Neural progenitor cell (in vitro differentiated cells): ENCODE measurements at regions not wholly inside any gene's neighbourhood (a gene's known extent, or its start where the extent isn't known, plus 50 kb on each side); places are given as distances from the start of the nearest gene placed in this dataset.

Experiments used
- DNase-seq: peaks from one replicate; pipeline ENCODE4 v3.0.0-alpha.2; 2016; ENCODE audit warnings: low spot score
- H2AFZ ChIP-seq: fragments of 200-600 bp; sonication (generic); replicated peaks from 2 replicates; pipeline ENCODE4 v1.6.1; 2016; ENCODE audit warnings: antibody characterized with exemption
- H3F3A ChIP-seq: fragments of 200-600 bp; sonication (generic); 2 replicates; pipeline ENCODE4 v1.6.1; 2016; ENCODE audit warnings: antibody characterized with exemption, low read depth
- H3K27ac ChIP-seq: fragments of 200-600 bp; sonication (generic); 2 replicates; pipeline ENCODE4 v1.5.1; 2016; ENCODE audit warnings: mild to moderate bottlenecking
- H3K27me3 ChIP-seq: fragments of 200-600 bp; sonication (generic); 2 replicates; pipeline ENCODE4 v1.6.1; 2016; ENCODE audit warnings: mild to moderate bottlenecking, moderate library complexity
- H3K36me3 ChIP-seq: fragments of 200-600 bp; sonication (generic); 2 replicates; pipeline ENCODE4 v1.5.1; 2016
- H3K4me1 ChIP-seq: fragments of 200-600 bp; sonication (generic); 2 replicates; pipeline ENCODE4 v1.6.1; 2016; ENCODE audit warnings: mixed run types
- H3K4me2 ChIP-seq: fragments of 200-600 bp; sonication (generic); 2 replicates; pipeline ENCODE4 v1.6.1; 2016
- H3K4me3 ChIP-seq: fragments of 200-600 bp; sonication (generic); 2 replicates; pipeline ENCODE4 v1.5.1; 2016
- H3K79me2 ChIP-seq: fragments of 200-600 bp; sonication (generic); 2 replicates; pipeline ENCODE4 v1.6.1; 2016; ENCODE audit warnings: low read depth
- H3K9ac ChIP-seq: fragments of 200-600 bp; sonication (generic); 2 replicates; pipeline ENCODE4 v1.6.1; 2016
- H3K9me3 ChIP-seq: fragments of 200-600 bp; sonication (generic); 2 replicates; pipeline ENCODE4 v1.5.1; 2016; ENCODE audit warnings: low read depth
- H4K20me1 ChIP-seq: fragments of 200-600 bp; sonication (generic); 2 replicates; pipeline ENCODE4 v1.6.1; 2016; ENCODE audit warnings: low read depth
- H3K27ac Mint-ChIP-seq: 3 replicates; pipeline ENCODE4 v1.8.0; 2021; ENCODE audit warnings: mixed read lengths
- H3K27me3 Mint-ChIP-seq: 2 replicates; pipeline ENCODE4 v1.8.0; 2022; ENCODE audit warnings: low read depth, mild to moderate bottlenecking, inconsistent platforms, moderate library complexity, mixed read lengths; ENCODE audit not compliant: insufficient read depth
- H3K36me3 Mint-ChIP-seq: 3 replicates; pipeline ENCODE4 v1.8.0; 2021; ENCODE audit warnings: mixed read lengths
- H3K4me1 Mint-ChIP-seq: 3 replicates; pipeline ENCODE4 v1.8.0; 2021; ENCODE audit warnings: mixed read lengths
- H3K4me3 Mint-ChIP-seq: 3 replicates; pipeline ENCODE4 v1.8.0; 2021; ENCODE audit warnings: mild to moderate bottlenecking, moderate library complexity, mixed read lengths
- H3K9me3 Mint-ChIP-seq: 3 replicates; pipeline ENCODE4 v1.8.0; 2020; ENCODE audit warnings: mixed read lengths
- EZH2 ChIP-seq: fragments of 200-600 bp; sonication (generic); IDR thresholded peaks from 2 replicates; pipeline ENCODE4 v1.6.1; 2017; ENCODE audit warnings: antibody characterized with exemption, mild to moderate bottlenecking, moderate library complexity
- EZH2phosphoT487 ChIP-seq: fragments of 200-600 bp; sonication (generic); IDR thresholded peaks from 2 replicates; pipeline ENCODE4 v1.6.1; 2017; ENCODE audit warnings: antibody characterized with exemption
- TF ChIP-seq, protein P1 (sequence below): fragments of 200-600 bp; sonication (generic); IDR thresholded peaks from 2 replicates; pipeline ENCODE4 v1.5.1; 2017; ENCODE audit warnings: antibody characterized with exemption, mild to moderate bottlenecking

DNA sequence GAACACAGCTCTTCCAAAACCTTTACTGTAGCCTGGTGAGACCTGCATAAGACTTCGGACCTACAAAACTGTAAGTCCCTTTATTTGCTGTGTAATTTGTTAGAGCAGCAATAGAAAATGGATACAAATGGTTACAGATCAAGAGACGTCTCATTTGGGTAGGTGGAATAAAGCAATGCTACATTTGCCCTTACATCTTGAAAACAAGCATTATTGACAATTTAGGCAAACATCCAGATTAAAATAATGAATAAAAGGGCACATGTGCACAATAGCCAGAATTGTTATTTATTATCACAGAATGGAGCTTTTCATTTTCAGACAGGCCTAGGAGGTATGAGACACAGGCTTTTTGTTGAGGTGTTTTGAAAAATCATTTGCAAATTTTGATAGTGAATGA lies 222.2 kb upstream of the CPHXL start:
- no peak overlapping the region for H2AFZ ChIP-seq
- no peaks in the 10 kb centered on the region for H3F3A ChIP-seq
- no peaks in the 10 kb centered on the region for H3K9me3 Mint-ChIP-seq
- H3K36me3 Mint-ChIP-seq: no peaks in the 10 kb centered on the region
- H3K27ac ChIP-seq: no peak overlapping the region
- H3K4me2 ChIP-seq: no peak overlapping the region
- no peak overlapping the region for H3K27ac Mint-ChIP-seq
- no peaks in the 10 kb centered on the region for H3K27me3 Mint-ChIP-seq
- H3K27me3 ChIP-seq: peaks cover 35% of the 10 kb centered on the region
- H3K79me2 ChIP-seq: no peaks in the 10 kb centered on the region
- H3K4me3 Mint-ChIP-seq: no peak overlapping the region
- peaks cover 7% of the 10 kb centered on the region for H3K4me1 ChIP-seq
- no peaks in the 10 kb centered on the region for H3K4me1 Mint-ChIP-seq
- no peaks in the 10 kb centered on the region for H3K9me3 ChIP-seq
- DNase-seq: no peak
- H3K4me3 ChIP-seq: no peak overlapping the region
- TF ChIP-seq, protein P1, sequence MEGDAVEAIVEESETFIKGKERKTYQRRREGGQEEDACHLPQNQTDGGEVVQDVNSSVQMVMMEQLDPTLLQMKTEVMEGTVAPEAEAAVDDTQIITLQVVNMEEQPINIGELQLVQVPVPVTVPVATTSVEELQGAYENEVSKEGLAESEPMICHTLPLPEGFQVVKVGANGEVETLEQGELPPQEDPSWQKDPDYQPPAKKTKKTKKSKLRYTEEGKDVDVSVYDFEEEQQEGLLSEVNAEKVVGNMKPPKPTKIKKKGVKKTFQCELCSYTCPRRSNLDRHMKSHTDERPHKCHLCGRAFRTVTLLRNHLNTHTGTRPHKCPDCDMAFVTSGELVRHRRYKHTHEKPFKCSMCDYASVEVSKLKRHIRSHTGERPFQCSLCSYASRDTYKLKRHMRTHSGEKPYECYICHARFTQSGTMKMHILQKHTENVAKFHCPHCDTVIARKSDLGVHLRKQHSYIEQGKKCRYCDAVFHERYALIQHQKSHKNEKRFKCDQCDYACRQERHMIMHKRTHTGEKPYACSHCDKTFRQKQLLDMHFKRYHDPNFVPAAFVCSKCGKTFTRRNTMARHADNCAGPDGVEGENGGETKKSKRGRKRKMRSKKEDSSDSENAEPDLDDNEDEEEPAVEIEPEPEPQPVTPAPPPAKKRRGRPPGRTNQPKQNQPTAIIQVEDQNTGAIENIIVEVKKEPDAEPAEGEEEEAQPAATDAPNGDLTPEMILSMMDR: no peak
- TF ChIP-seq EZH2 (no peak), EZH2phosphoT487 (no peak)
- H3K9ac ChIP-seq: no peak overlapping the region
- no peaks in the 10 kb centered on the region for H4K20me1 ChIP-seq
- no peaks in the 10 kb centered on the region for H3K36me3 ChIP-seq

DNA sequence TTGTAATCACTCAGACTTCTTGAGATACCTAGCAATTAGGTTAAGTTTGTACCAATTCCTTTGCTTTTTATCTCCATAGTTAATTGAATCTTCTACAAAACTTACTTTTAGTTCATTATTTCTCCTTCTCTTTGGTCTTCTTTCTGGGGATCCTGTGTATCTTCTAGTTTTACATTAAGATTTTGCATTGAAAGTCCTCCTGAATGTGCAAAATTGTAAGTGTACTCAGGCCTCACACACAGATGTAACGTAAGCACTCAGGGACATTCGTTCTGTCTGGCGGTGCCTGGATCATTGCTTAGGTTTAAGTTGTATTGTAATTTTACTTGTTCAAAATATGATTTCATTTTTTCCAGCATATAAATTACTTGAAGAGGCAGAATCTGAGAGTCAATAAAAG lies 222.6 kb upstream of the CPHXL start:
- Mint-ChIP-seq H3K27ac (no peak overlapping the region), H3K36me3 (no peaks in the 10 kb centered on the region), H3K27me3 (no peaks in the 10 kb centered on the region), H3K4me3 (no peak overlapping the region), H3K9me3 (no peaks in the 10 kb centered on the region), H3K4me1 (no peaks in the 10 kb centered on the region)
- H3K4me3 ChIP-seq: no peak overlapping the region
- no peaks in the 10 kb centered on the region for H4K20me1 ChIP-seq
- TF ChIP-seq EZH2 (no peak), EZH2phosphoT487 (no peak)
- TF ChIP-seq, protein P1: no peak
- H3K4me2 ChIP-seq: no peak overlapping the region
- H3K9ac ChIP-seq: no peak overlapping the region
- H3K9me3 ChIP-seq: no peaks in the 10 kb centered on the region
- no peaks in the 10 kb centered on the region for H3K79me2 ChIP-seq
- no peak overlapping the region for H3K27ac ChIP-seq
- H3K36me3 ChIP-seq: no peaks in the 10 kb centered on the region
- H3K27me3 ChIP-seq: peaks cover 35% of the 10 kb centered on the region
- H3F3A ChIP-seq: no peaks in the 10 kb centered on the region
- no peak overlapping the region for H2AFZ ChIP-seq
- DNase-seq: no peak
- H3K4me1 ChIP-seq: peaks cover 7% of the 10 kb centered on the region

DNA sequence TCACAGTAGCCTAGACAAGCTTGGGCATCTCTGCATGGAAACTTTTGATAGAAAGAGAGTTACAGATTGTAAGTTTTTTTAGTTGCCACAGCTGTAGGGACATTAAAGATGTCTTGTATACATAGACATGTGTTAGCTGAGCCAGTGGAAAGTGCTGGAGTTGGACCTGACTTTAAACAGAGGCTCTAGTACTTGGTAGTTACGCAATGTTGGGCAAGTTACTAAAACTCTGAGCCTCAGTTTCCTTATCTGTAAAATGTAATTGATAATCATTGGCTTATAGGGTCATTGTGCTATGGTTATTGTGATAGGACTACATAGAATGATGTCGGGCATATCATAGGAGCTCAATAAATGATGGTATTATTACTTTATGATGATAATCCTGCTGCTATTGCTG lies 225.8 kb upstream of the CPHXL start:
- H3K27me3 Mint-ChIP-seq: no peaks in the 10 kb centered on the region
- Histone ChIP-seq H3F3A (no peaks in the 10 kb centered on the region), H3K27me3 (peaks cover 13% of the 10 kb centered on the region), H3K4me2 (no peak overlapping the region), H3K4me1 (peaks cover 7% of the 10 kb centered on the region), H4K20me1 (no peaks in the 10 kb centered on the region), H3K36me3 (no peaks in the 10 kb centered on the region), H3K79me2 (no peaks in the 10 kb centered on the region), H3K9ac (no peak overlapping the region), H3K9me3 (no peaks in the 10 kb centered on the region), H2AFZ (no peak overlapping the region), H3K4me3 (no peak overlapping the region), H3K27ac (no peak overlapping the region)
- H3K36me3 Mint-ChIP-seq: no peaks in the 10 kb centered on the region
- no peaks in the 10 kb centered on the region for H3K9me3 Mint-ChIP-seq
- no peak overlapping the region for H3K4me3 Mint-ChIP-seq
- no peak overlapping the region for H3K27ac Mint-ChIP-seq
- no peak for DNase-seq
- no peaks in the 10 kb centered on the region for H3K4me1 Mint-ChIP-seq
- TF ChIP-seq EZH2 (no peak), EZH2phosphoT487 (no peak)
- TF ChIP-seq, protein P1: no peak

DNA sequence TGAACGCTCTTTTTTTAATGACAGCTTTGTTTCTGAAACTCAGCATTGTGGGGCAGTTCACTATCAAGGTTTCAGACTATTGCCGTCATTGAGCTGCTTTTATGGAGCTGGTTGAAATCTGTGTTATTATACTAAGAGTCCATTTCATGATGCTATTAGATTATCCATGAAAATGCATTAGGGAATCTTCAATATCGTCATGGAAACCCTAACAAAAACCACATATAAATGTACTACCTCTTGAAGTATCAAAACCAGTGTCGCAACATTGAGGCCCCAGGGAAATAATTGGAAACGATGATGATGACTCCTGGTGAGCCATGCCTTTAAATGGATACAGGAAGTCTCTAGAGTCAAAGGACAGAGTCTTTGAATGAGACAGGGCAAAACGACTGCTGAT lies 231.6 kb upstream of the CPHXL start:
- no peaks in the 10 kb centered on the region for H3K4me1 ChIP-seq
- Mint-ChIP-seq H3K27me3 (no peaks in the 10 kb centered on the region), H3K27ac (no peak overlapping the region), H3K4me1 (no peaks in the 10 kb centered on the region), H3K36me3 (no peaks in the 10 kb centered on the region), H3K9me3 (no peaks in the 10 kb centered on the region), H3K4me3 (no peak overlapping the region)
- H3K27ac ChIP-seq: no peak overlapping the region
- H3F3A ChIP-seq: no peaks in the 10 kb centered on the region
- DNase-seq: no peak
- no peaks in the 10 kb centered on the region for H4K20me1 ChIP-seq
- no peaks in the 10 kb centered on the region for H3K79me2 ChIP-seq
- no peak overlapping the region for H2AFZ ChIP-seq
- no peak overlapping the region for H3K4me2 ChIP-seq
- TF ChIP-seq EZH2: no peak
- TF ChIP-seq, protein P1: no peak
- no peak for TF ChIP-seq EZH2phosphoT487
- H3K4me3 ChIP-seq: no peak overlapping the region
- no peaks in the 10 kb centered on the region for H3K27me3 ChIP-seq
- H3K9ac ChIP-seq: no peak overlapping the region
- H3K9me3 ChIP-seq: no peaks in the 10 kb centered on the region
- no peaks in the 10 kb centered on the region for H3K36me3 ChIP-seq
